Esophagus muscularis mucosa (tissue), 3 donors: ENCODE measurements at regions not wholly inside any gene's neighbourhood (a gene's known extent, or its start where the extent isn't known, plus 50 kb on each side); places are given as distances from the start of the nearest gene placed in this dataset.

ENCODE experiments used
- EP300 ChIP-seq: sonication (generic); formaldehyde crosslinking; IDR thresholded peaks from one replicate; pipeline ENCODE4 v1.6.1; 2017; ENCODE audit warnings: antibody characterized with exemption
- POLR2AphosphoS5 ChIP-seq, 2 donors: sonication (generic); formaldehyde crosslinking; IDR thresholded peaks; one replicate each; pipeline ENCODE4 v1.6.1; 2017; ENCODE audit warnings: antibody characterized with exemption in 2 of 2

DNA sequence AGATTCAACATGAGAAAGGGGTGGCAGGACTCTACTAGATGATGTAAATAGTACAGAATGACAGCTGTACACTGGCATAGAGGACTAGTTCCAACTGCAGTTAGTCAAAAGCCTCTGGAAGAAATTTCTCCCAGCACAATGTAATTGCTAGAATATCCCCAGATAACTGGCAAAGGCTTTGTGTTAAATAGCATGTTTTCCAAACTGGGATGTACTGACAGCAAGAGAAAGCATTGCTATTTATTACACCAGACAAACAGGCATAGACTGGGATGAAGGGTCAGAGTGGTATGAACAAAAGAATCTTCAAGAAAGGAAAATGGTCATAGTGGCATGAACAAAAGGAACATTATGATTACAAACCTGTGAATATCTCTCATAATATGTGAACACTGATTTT is 115.9 kb upstream of the CXADR start:
- no peak for TF ChIP-seq EP300
- TF ChIP-seq POLR2AphosphoS5 (IDR thresholded peaks at IDR 0.05), result no peak
